ENCODE measurements at regions not wholly inside any gene's neighbourhood (a gene's known extent, or its start where the extent isn't known, plus 50 kb on each side); places are given as distances from the start of the nearest gene placed in this dataset.
"Not testable (repeated sequence)": the region's sequence is repeated elsewhere in the genome, so short reads cannot be mapped to it uniquely, and the experiment has no call there.

DNA sequence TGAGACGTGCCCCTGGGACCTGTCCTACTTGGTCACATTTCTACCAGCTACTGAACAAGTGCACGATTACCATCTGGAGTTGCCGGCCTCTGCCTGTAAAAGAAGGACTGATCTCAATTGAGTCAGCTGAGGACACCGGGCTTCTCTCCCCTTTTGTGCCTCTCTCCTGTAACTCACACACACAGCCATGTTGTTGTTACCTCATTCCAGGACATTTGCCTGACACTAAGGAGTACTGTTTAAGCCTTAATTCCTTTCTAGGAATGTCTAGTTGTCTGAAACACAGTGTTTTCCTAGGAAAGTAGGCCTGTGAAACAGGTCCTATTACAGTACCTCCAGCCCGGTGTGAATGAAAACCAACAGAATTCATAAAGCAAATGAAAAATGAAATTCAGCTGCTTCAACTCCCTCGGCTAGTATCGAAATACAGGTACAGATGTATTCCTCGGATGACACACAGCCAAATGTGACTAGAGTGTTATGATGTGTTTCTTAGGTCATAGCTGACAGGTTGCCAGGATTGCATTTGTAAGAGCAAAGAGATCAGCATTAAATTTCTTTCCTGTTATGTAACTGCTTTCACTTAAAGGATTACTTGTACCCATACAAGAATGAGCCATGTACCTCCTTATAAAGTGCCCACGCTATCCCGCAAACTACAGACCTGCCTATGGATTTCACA is 152.0 kb upstream of the IRS2 start:
- no peak overlapping the region for H3K4me2 ChIP-seq (ENCODE audit: insufficient read depth, insufficient read length, low read length)
- no peak overlapping the region for H4K5ac ChIP-seq (ENCODE audit: insufficient read length, low read depth, low read length)
- no peak overlapping the region for H3K4ac ChIP-seq (ENCODE audit: low read depth, low read length)
- no peaks in the 10 kb centered on the region for H3K79me1 ChIP-seq (ENCODE audit: insufficient read depth, low read depth, low read length, poor library complexity, severe bottlenecking)
- H3K23ac ChIP-seq (ENCODE audit: insufficient read length, low read depth, low read length), result no peak overlapping the region
- no peak overlapping the region for H2BK5ac ChIP-seq (ENCODE audit: insufficient read length, low read length)
- H2AK5ac ChIP-seq (ENCODE audit: insufficient read length, low read length), result no peak overlapping the region
- no peak overlapping the region for H2BK20ac ChIP-seq (ENCODE audit: low read depth, low read length, poor library complexity, severe bottlenecking)
- no peak overlapping the region for H3K56ac ChIP-seq (ENCODE audit: insufficient read length, low read depth, low read length)
- H2BK12ac ChIP-seq (ENCODE audit: insufficient read length, low read depth, low read length), result no peak overlapping the region
- no peaks in the 10 kb centered on the region for H3K27me3 ChIP-seq (ENCODE audit: insufficient read depth, low read length)
- peaks cover 2 to 3% of the 10 kb centered on the region in 2 experiments; a peak in 2 of 5 replicates for H3K9me3 Mint-ChIP-seq
- H3K9ac ChIP-seq (ENCODE audit: extremely low read depth, insufficient read length, low read length), result no peak overlapping the region
- no peaks in the 10 kb centered on the region for H3K9me3 ChIP-seq (ENCODE audit: control insufficient read depth, low read depth, low read length)
- no peaks in the 10 kb centered on the region; the same call in 1 of the 2 replicates for H3K27me3 Mint-ChIP-seq (ENCODE audit: low read depth)
- no peaks in the 10 kb centered on the region for H4K20me1 ChIP-seq (ENCODE audit: control insufficient read depth, insufficient read depth, insufficient read length)
- H3K4me1 Mint-ChIP-seq, result peaks cover 3% of the 10 kb centered on the region in 2 experiments
- no peak for DNase-seq
- H2BK120ac ChIP-seq (ENCODE audit: low read depth, low read length, poor library complexity, severe bottlenecking), result no peak overlapping the region
- H4K8ac ChIP-seq (replicated peaks; ENCODE audit: insufficient read length, low read depth, low read length), result no peak overlapping the region
- WGBS (ENCODE audit: extremely low coverage, insufficient read length, low lambda C conversion rate), result no CpG with 5 or more reads among the region's 10 CpGs
- no peak overlapping the region for H3T11ph ChIP-seq (ENCODE audit: low read length)
- no peak overlapping the region for H3K18ac ChIP-seq (ENCODE audit: insufficient read length, low read depth, low read length)
- H3K27ac ChIP-seq (ENCODE audit: insufficient read length, low read depth, low read length), result no peak overlapping the region
- no peaks in the 10 kb centered on the region for H3K23me2 ChIP-seq (ENCODE audit: insufficient read length, low read depth, low read length, poor library complexity, severe bottlenecking)
- H3K14ac ChIP-seq (ENCODE audit: insufficient read depth, low read length), result no peak overlapping the region
- TF ChIP-seq, protein P1, sequence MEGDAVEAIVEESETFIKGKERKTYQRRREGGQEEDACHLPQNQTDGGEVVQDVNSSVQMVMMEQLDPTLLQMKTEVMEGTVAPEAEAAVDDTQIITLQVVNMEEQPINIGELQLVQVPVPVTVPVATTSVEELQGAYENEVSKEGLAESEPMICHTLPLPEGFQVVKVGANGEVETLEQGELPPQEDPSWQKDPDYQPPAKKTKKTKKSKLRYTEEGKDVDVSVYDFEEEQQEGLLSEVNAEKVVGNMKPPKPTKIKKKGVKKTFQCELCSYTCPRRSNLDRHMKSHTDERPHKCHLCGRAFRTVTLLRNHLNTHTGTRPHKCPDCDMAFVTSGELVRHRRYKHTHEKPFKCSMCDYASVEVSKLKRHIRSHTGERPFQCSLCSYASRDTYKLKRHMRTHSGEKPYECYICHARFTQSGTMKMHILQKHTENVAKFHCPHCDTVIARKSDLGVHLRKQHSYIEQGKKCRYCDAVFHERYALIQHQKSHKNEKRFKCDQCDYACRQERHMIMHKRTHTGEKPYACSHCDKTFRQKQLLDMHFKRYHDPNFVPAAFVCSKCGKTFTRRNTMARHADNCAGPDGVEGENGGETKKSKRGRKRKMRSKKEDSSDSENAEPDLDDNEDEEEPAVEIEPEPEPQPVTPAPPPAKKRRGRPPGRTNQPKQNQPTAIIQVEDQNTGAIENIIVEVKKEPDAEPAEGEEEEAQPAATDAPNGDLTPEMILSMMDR (conservative IDR thresholded peaks at IDR 0.05), result no peak
- no peak overlapping the region for H3K27ac Mint-ChIP-seq
- no peak overlapping the region for H2BK15ac ChIP-seq (ENCODE audit: low read depth, low read length)
- H3K79me2 ChIP-seq (ENCODE audit: insufficient read depth, low read length), result no peaks in the 10 kb centered on the region
- no peak overlapping the region for H2AFZ ChIP-seq (ENCODE audit: low read length)
- H3K4me3 Mint-ChIP-seq, result no peak overlapping the region
- no peaks in the 10 kb centered on the region for H3K4me1 ChIP-seq (ENCODE audit: insufficient read depth, low read length)
- no peak overlapping the region for H4K91ac ChIP-seq (ENCODE audit: insufficient read length, low read depth, low read length)
- no peaks in the 10 kb centered on the region; a peak in 1 of 7 replicates for H3K36me3 Mint-ChIP-seq (ENCODE audit: insufficient read depth in 1 of 3, low read depth in 3 of 3)

DNA sequence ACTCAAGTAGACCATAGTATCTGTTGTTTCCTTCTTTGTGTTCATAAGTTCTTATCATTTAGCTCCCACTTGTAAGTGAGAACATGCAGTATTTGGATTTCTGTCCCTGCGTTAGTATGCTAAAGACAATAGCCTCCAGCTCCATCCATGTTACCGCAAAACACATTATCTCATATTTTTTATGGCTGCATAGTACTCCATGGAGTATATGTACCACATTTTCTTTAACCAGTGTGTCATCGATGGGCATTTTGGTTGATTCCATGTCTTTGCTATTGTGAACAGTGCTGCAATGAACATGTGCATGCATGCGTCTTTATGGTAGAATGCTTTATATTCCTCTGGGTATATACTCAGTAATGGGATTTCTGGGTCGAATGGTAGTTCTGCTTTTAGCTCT is 148.1 kb upstream of the IRS2 start:
- H3T11ph ChIP-seq (ENCODE audit: low read length); H3K4me3 Mint-ChIP-seq; H2BK120ac ChIP-seq (ENCODE audit: low read depth, low read length, poor library complexity, severe bottlenecking); H2BK5ac ChIP-seq (ENCODE audit: insufficient read length, low read length); H3K14ac ChIP-seq (ENCODE audit: insufficient read depth, low read length); H4K8ac ChIP-seq (replicated peaks; ENCODE audit: insufficient read length, low read depth, low read length); H3K9me3 ChIP-seq (ENCODE audit: control insufficient read depth, low read depth, low read length); H3K56ac ChIP-seq (ENCODE audit: insufficient read length, low read depth, low read length); H3K79me2 ChIP-seq (ENCODE audit: insufficient read depth, low read length); H3K36me3 Mint-ChIP-seq (ENCODE audit: insufficient read depth in 1 of 3, low read depth in 3 of 3); H3K4me1 ChIP-seq (ENCODE audit: insufficient read depth, low read length); H3K27ac ChIP-seq (ENCODE audit: insufficient read length, low read depth, low read length); H2AK5ac ChIP-seq (ENCODE audit: insufficient read length, low read length); H2BK20ac ChIP-seq (ENCODE audit: low read depth, low read length, poor library complexity, severe bottlenecking); H3K23ac ChIP-seq (ENCODE audit: insufficient read length, low read depth, low read length); H2BK12ac ChIP-seq (ENCODE audit: insufficient read length, low read depth, low read length); H3K79me1 ChIP-seq (ENCODE audit: insufficient read depth, low read depth, low read length, poor library complexity, severe bottlenecking); H4K5ac ChIP-seq (ENCODE audit: insufficient read length, low read depth, low read length); H3K18ac ChIP-seq (ENCODE audit: insufficient read length, low read depth, low read length); H3K4ac ChIP-seq (ENCODE audit: low read depth, low read length); H3K4me1 Mint-ChIP-seq; H3K4me2 ChIP-seq (ENCODE audit: insufficient read depth, insufficient read length, low read length); H3K27me3 ChIP-seq (ENCODE audit: insufficient read depth, low read length); H4K20me1 ChIP-seq (ENCODE audit: control insufficient read depth, insufficient read depth, insufficient read length); H2AFZ ChIP-seq (ENCODE audit: low read length); H3K27me3 Mint-ChIP-seq (ENCODE audit: low read depth); H3K27ac Mint-ChIP-seq; H4K91ac ChIP-seq (ENCODE audit: insufficient read length, low read depth, low read length); H2BK15ac ChIP-seq (ENCODE audit: low read depth, low read length); H3K23me2 ChIP-seq (ENCODE audit: insufficient read length, low read depth, low read length, poor library complexity, severe bottlenecking); H3K9me3 Mint-ChIP-seq; H3K9ac ChIP-seq (ENCODE audit: extremely low read depth, insufficient read length, low read length); DNase-seq: not testable (repeated sequence)
- WGBS (ENCODE audit: extremely low coverage, insufficient read length, low lambda C conversion rate), result no CpG with 5 or more reads among the region's 5 CpGs
